Panc1 (cell line): ENCODE measurements at regions not wholly inside any gene's neighbourhood (a gene's known extent, or its start where the extent isn't known, plus 50 kb on each side); places are given as distances from the start of the nearest gene placed in this dataset.
"Not testable (repeated sequence)": the region's sequence is repeated elsewhere in the genome, so short reads cannot be mapped to it uniquely, and the experiment has no call there.

ENCODE experiments used
- ATAC-seq: fragments of 200-7000 bp; cut with Tn5 transposase; 2 replicates; pipeline ENCODE4 v1.9.1; 2020; ENCODE audit warnings: mild to moderate bottlenecking, moderate library complexity
- BruUV-seq: library from RNA; stranded (reverse); fragments of 400-500 nt; replicated peaks from 2 replicates; lab custom pipeline; 2021; lab: Mats Ljungman, UMichigan
- CTCF ChIA-PET: fragments of 300-600 bp; sonication (Branson Sonifier 250); formaldehyde crosslinking; loops from one replicate; lab custom pipeline; 2022; ENCODE audit warnings: antibody characterized with exemption; lab: Charles Lee
- POLR2A ChIA-PET: fragments of 300-600 bp; sonication (Branson Sonifier 250); formaldehyde crosslinking; loops from one replicate; lab custom pipeline; 2022; ENCODE audit warnings: antibody characterized with exemption; lab: Charles Lee
- DNase-seq: peaks from one replicate; pipeline ENCODE4 v3.0.0-alpha.2; 2010; ENCODE audit warnings: low read depth, low spot score
- H3K27ac ChIP-seq: 2 replicates; pipeline ENCODE4 v1.5.1; 2011; ENCODE audit warnings: mild to moderate bottlenecking, low read length, inconsistent platforms
- H3K27me3 ChIP-seq: fragments of 200-500 bp; sonication (Bioruptor generic); 2 replicates; pipeline ENCODE4 v1.6.0; 2014; ENCODE audit warnings: low read length, inconsistent platforms; ENCODE audit not compliant: control insufficient read depth, insufficient read depth
- H3K36me3 ChIP-seq: fragments of 200-500 bp; sonication (Bioruptor generic); 2 replicates; pipeline ENCODE4 v1.5.1; 2014; ENCODE audit warnings: inconsistent platforms, mild to moderate bottlenecking, low read length, moderate library complexity; ENCODE audit not compliant: control insufficient read depth, insufficient read depth
- H3K4me1 ChIP-seq: 2 replicates; pipeline ENCODE4 v1.5.1; 2011; ENCODE audit warnings: inconsistent platforms, mild to moderate bottlenecking, low read length, moderate library complexity; ENCODE audit not compliant: control insufficient read depth, insufficient read depth
- H3K4me3 ChIP-seq, 2 experiments: 2 replicates each; pipeline ENCODE4 v1.5.1; 2011 to 2012; ENCODE audit warnings: low read depth in 2 of 2, low read length in 2 of 2, mild to moderate bottlenecking in 2 of 2, inconsistent platforms in 1 of 2, moderate library complexity in 1 of 2
- H3K9me3 ChIP-seq: fragments of 200-500 bp; sonication (Bioruptor generic); 2 replicates; pipeline ENCODE4 v1.5.1; 2014; ENCODE audit warnings: low read depth, mild to moderate bottlenecking, inconsistent platforms, low read length, moderate library complexity; ENCODE audit not compliant: control insufficient read depth, insufficient read depth
- CTCF ChIP-seq: fragments of 450-650 bp; IDR thresholded peaks from 2 replicates; pipeline ENCODE4 v1.5.1; 2017; ENCODE audit warnings: mild to moderate bottlenecking
- POLR2AphosphoS5 ChIP-seq: IDR thresholded peaks from 2 replicates; pipeline ENCODE4 v1.6.1; 2012; ENCODE audit warnings: mild to moderate bottlenecking, low read depth, low read length, moderate library complexity
- SIN3A ChIP-seq: IDR thresholded peaks from 2 replicates; pipeline ENCODE4 v1.6.1; 2012; ENCODE audit warnings: low read depth, mild to moderate bottlenecking, low read length, moderate library complexity, borderline replicate concordance; ENCODE audit not compliant: insufficient read depth
- TCF7L2 ChIP-seq: IDR thresholded peaks from 2 replicates; pipeline ENCODE4 v1.6.1; 2011; ENCODE audit warnings: mild to moderate bottlenecking, low read depth, low read length, inconsistent platforms
- in situ Hi-C: cut with HindIII; loops from 2 replicates; pipeline ENCODE4 v1.10.0; 2016; ENCODE audit warnings: low sequenced_read_pairs, low pct_unique_long_range_greater_than_20kb
- intact Hi-C: fragments of 100-400 bp; cut with micrococcal nuclease; formaldehyde crosslinking; loops from one replicate; pipeline ENCODE4 v1.10.0; 2022; ENCODE audit not compliant: unreplicated experiment
- TF ChIP-seq, protein P1 (sequence below), 2 experiments: IDR thresholded peaks; 2 replicates each; pipeline ENCODE4 v1.6.1; 2011 to 2012; ENCODE audit warnings: low read depth in 2 of 2, control low read depth in 1 of 2, low read length in 1 of 2, mild to moderate bottlenecking in 1 of 2, moderate library complexity in 1 of 2; ENCODE audit not compliant: insufficient read depth in 1 of 2

DNA sequence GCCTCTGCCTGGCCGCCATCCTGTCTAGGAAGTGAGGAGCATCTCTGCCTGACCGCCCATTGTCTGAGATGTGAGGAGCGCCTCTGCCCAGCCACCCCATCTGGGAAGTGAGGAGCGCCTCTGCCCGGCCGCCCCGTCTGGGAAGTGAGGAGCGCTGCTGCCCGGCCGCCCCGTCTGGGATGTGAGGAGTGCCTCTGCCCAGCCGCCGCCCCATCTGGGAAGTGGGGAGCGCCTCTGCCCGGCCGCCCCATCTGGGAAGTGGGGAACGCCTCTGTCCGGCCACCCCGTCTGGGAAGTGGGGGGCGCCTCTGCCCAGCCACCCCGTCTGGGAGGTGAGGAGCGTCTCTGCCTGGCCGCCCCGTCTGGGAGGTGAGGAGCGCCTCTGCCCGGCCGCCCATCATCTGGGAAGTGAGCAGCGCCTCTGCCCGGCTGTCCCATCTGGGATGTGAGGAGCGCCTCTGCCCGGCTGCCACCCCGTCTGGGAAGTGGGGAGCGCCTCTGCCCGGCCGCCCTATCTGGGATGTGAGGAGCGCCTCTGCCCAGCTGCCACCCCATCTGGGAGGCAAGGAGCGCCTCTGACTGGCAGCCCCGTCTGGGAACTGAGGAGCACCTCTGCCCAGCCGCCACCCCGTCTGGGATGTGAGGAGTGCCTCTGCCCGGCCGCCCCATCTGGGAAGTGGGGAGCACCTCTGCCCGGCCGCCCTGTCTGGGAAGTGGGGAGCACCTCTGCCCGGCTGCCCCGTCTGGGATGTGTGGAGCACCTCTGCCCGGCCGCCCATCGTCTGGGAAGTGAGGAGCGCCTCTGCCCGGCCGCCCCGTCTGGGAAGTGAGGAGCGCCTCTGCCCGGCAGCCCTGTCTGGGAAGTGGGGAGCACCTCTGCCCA, 787.3 kb downstream of the PLA2G4A start:
- H3K4me3 ChIP-seq, H3K27ac ChIP-seq, H3K36me3 ChIP-seq, BruUV-seq, H3K27me3 ChIP-seq, in situ Hi-C loops, CTCF ChIA-PET, H3K9me3 ChIP-seq, intact Hi-C loops, H3K4me1 ChIP-seq, DNase-seq, POLR2A ChIA-PET, ATAC-seq: not testable (repeated sequence)

DNA sequence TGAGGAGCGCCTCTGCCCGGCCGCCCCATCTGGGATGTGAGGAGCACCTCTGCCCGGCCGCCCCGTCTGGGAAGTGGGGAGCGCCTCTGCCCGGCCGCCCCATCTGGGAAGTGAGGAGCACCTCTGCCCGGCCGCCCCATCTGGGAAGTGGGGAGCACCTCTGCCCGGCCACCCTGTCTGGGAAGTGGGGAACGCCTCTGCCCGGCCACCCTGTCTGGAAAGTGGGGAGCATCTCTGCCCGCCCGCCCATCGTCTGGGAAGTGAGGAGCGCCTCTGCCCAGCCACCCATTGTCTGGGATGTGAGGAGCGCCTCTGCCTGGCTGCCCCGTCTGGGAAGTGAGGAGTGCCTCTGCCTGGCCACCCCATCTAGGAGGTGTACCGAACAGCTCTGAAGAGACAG, 788.1 kb downstream of the PLA2G4A start:
- H3K9me3 ChIP-seq, intact Hi-C loops, CTCF ChIA-PET, BruUV-seq, ATAC-seq, H3K27ac ChIP-seq, H3K4me1 ChIP-seq, H3K27me3 ChIP-seq, POLR2A ChIA-PET, DNase-seq, H3K4me3 ChIP-seq, in situ Hi-C loops, H3K36me3 ChIP-seq: not testable (repeated sequence)

DNA sequence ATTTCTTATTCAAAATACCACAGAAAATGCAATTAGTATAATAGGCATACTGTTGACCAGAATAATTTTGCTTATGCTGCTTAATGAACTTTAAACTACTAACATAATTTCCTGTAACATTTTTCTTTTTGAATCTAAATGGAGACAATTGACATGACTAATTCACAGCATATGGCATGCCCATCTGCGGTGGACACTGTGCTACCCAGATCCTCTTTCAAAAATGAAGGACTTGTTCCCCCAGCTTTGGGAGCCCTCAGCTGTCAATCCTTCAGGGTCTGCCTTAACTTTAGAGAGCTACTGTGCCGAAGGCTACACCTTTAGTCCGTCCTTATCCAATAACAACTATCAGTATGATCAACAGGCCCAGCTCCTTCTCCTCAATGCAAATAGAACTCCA, 789.0 kb downstream of the PLA2G4A start:
- POLR2A ChIA-PET = no interaction called here
- H3K36me3 ChIP-seq = no peaks in the 10 kb centered on the region
- DNase-seq (no peak), ATAC-seq (no peak)
- intact Hi-C loops (no loop called here), in situ Hi-C loops (no loop called here)
- CTCF ChIA-PET = no interaction called here
- no peak overlapping the region for H3K4me3 ChIP-seq
- TF ChIP-seq SIN3A (no peak), CTCF (no peak), POLR2AphosphoS5 (no peak), TCF7L2 (no peak)
- TF ChIP-seq, protein P1, sequence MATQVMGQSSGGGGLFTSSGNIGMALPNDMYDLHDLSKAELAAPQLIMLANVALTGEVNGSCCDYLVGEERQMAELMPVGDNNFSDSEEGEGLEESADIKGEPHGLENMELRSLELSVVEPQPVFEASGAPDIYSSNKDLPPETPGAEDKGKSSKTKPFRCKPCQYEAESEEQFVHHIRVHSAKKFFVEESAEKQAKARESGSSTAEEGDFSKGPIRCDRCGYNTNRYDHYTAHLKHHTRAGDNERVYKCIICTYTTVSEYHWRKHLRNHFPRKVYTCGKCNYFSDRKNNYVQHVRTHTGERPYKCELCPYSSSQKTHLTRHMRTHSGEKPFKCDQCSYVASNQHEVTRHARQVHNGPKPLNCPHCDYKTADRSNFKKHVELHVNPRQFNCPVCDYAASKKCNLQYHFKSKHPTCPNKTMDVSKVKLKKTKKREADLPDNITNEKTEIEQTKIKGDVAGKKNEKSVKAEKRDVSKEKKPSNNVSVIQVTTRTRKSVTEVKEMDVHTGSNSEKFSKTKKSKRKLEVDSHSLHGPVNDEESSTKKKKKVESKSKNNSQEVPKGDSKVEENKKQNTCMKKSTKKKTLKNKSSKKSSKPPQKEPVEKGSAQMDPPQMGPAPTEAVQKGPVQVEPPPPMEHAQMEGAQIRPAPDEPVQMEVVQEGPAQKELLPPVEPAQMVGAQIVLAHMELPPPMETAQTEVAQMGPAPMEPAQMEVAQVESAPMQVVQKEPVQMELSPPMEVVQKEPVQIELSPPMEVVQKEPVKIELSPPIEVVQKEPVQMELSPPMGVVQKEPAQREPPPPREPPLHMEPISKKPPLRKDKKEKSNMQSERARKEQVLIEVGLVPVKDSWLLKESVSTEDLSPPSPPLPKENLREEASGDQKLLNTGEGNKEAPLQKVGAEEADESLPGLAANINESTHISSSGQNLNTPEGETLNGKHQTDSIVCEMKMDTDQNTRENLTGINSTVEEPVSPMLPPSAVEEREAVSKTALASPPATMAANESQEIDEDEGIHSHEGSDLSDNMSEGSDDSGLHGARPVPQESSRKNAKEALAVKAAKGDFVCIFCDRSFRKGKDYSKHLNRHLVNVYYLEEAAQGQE (IDR thresholded peaks at IDR 0.05; ENCODE audit: insufficient read depth in 1 of 2, low read depth in 2 of 2, low read length in 1 of 2) = no peak
- no peaks in the 10 kb centered on the region for H3K4me1 ChIP-seq
- no TSS peak for BruUV-seq
- no peaks in the 10 kb centered on the region for H3K27me3 ChIP-seq
- H3K9me3 ChIP-seq = no peaks in the 10 kb centered on the region
- no peak overlapping the region for H3K27ac ChIP-seq
